Ammon's horn (tissue), 1 donor: ENCODE measurements at regions not wholly inside any gene's neighbourhood (a gene's known extent, or its start where the extent isn't known, plus 50 kb on each side); places are given as distances from the start of the nearest gene placed in this dataset.
A peak's percentile ranks its signal among the peaks of the same experiment; 100 is the strongest.
"Not testable (repeated sequence)": the region's sequence is repeated elsewhere in the genome, so short reads cannot be mapped to it uniquely, and the experiment has no call there.

Experiments
- DNase-seq: peaks from one replicate; pipeline ENCODE4 v3.0.0-alpha.2; 2016; ENCODE audit warnings: low spot score

- DNase-seq: no peak
These were observed 121.3 kb upstream of the BMPER start for GRCh38 chr7:33784000-33784399.

GRCh38 chr7:33788531-33788930 is 116.8 kb upstream of the BMPER start:
- peak; percentile 29 for DNase-seq

- no peak for DNase-seq
These were observed 115.3 kb upstream of the BMPER start for GRCh38 chr7:33789871-33790630.

- no peak for DNase-seq
These were observed 114.6 kb upstream of the BMPER start for GRCh38 chr7:33790746-33791145.

GRCh38 chr7:33792041-33792440 is 113.3 kb upstream of the BMPER start:
- no peak for DNase-seq

GRCh38 chr7:33792547-33793105 is 112.7 kb upstream of the BMPER start:
- DNase-seq: no peak

GRCh38 chr7:33793616-33794015 is 111.7 kb upstream of the BMPER start:
- DNase-seq: no peak

- DNase-seq: no peak
These were observed 110.9 kb upstream of the BMPER start for GRCh38 chr7:33794419-33794818.

- DNase-seq: no peak
These were observed 110.4 kb upstream of the BMPER start for GRCh38 chr7:33794959-33795358.

GRCh38 chr7:33796538-33796937 is 108.8 kb upstream of the BMPER start:
- DNase-seq: no peak

- DNase-seq: not testable (repeated sequence)
These were observed 107.8 kb upstream of the BMPER start for GRCh38 chr7:33797512-33797911.

GRCh38 chr7:33798686-33799325 is 106.5 kb upstream of the BMPER start:
- no peak for DNase-seq

GRCh38 chr7:33799766-33800165 is 105.6 kb upstream of the BMPER start:
- DNase-seq: no peak

GRCh38 chr7:33802600-33802999 is 102.7 kb upstream of the BMPER start:
- DNase-seq: no peak

- no peak for DNase-seq
These were observed 101.1 kb upstream of the BMPER start for GRCh38 chr7:33804140-33804660.

- DNase-seq: no peak
These were observed 99.6 kb upstream of the BMPER start for GRCh38 chr7:33805630-33806233.

- DNase-seq: no peak
These were observed 98.8 kb upstream of the BMPER start for GRCh38 chr7:33806298-33807154.

GRCh38 chr7:33807155-33807530 is 98.2 kb upstream of the BMPER start:
- no peak for DNase-seq

GRCh38 chr7:33807779-33808482 is 97.4 kb upstream of the BMPER start:
- DNase-seq: no peak

- no peak for DNase-seq
These were observed 96.1 kb upstream of the BMPER start for GRCh38 chr7:33809228-33809627.

GRCh38 chr7:33810356-33810755 is 95.0 kb upstream of the BMPER start:
- no peak for DNase-seq
